ENCODE measurements at regions not wholly inside any gene's neighbourhood (a gene's known extent, or its start where the extent isn't known, plus 50 kb on each side); places are given as distances from the start of the nearest gene placed in this dataset.

- no peak for DNase-seq (ENCODE audit: low read depth in 2 of 2)
Measured at GRCh38 chr3:175868626-175869025, 1009.5 kb downstream of the NAALADL2 start.

- no peak for DNase-seq (ENCODE audit: low read depth in 2 of 2)
Measured at GRCh38 chr3:175865724-175866123, 1006.6 kb downstream of the NAALADL2 start.

GRCh38 chr3:175861916-175862315, 1002.8 kb downstream of the NAALADL2 start:
- no peak for DNase-seq (ENCODE audit: low read depth in 2 of 2)
